OCI-LY7 (cell line): ENCODE measurements at regions not wholly inside any gene's neighbourhood (a gene's known extent, or its start where the extent isn't known, plus 50 kb on each side); places are given as distances from the start of the nearest gene placed in this dataset.
"Not testable (repeated sequence)": the region's sequence is repeated elsewhere in the genome, so short reads cannot be mapped to it uniquely, and the experiment has no call there.

Source experiments
- BruUV-seq: library from RNA; stranded (reverse); fragments of 400-500 nt; replicated peaks from 2 replicates; lab custom pipeline; 2021; lab: Mats Ljungman, UMichigan
- CTCF ChIA-PET: fragments of 300-600 bp; sonication (Branson Sonifier 250); formaldehyde crosslinking; loops from one replicate; lab custom pipeline; 2022; ENCODE audit warnings: antibody characterized with exemption; ENCODE audit not compliant: unreplicated experiment; lab: Charles Lee
- POLR2A ChIA-PET: fragments of 300-600 bp; sonication (Branson Sonifier 250); formaldehyde crosslinking; loops from one replicate; lab custom pipeline; 2022; ENCODE audit warnings: antibody characterized with exemption; lab: Charles Lee
- DNase-seq: peaks from one replicate; pipeline ENCODE4 v3.0.0-alpha.2; 2015; ENCODE audit warnings: low spot score
- H2AFZ ChIP-seq: fragments of 200-600 bp; sonication (generic), shearing (Covaris generic); 2 replicates; pipeline ENCODE4 v1.6.1; 2014; ENCODE audit warnings: mild to moderate bottlenecking, antibody characterized with exemption, low read length, moderate library complexity
- H3K27ac ChIP-seq: fragments of 200-600 bp; sonication (generic); 2 replicates; pipeline ENCODE4 v1.5.1; 2014; ENCODE audit warnings: mixed run types, low read depth, mild to moderate bottlenecking, moderate library complexity, low read length, inconsistent platforms; ENCODE audit not compliant: poor library complexity, severe bottlenecking
- H3K36me3 ChIP-seq: fragments of 200-600 bp; sonication (generic); 2 replicates; pipeline ENCODE4 v1.6.1; 2014; ENCODE audit warnings: mild to moderate bottlenecking, antibody characterized with exemption, low read length, moderate library complexity, mixed read lengths; ENCODE audit not compliant: insufficient read depth
- H3K4me1 ChIP-seq: fragments of 200-600 bp; sonication (generic); 2 replicates; pipeline ENCODE4 v1.5.1; 2014; ENCODE audit warnings: mild to moderate bottlenecking, low read length; ENCODE audit not compliant: insufficient read depth, poor library complexity, severe bottlenecking
- H3K4me2 ChIP-seq: fragments of 200-600 bp; sonication (generic); 2 replicates; pipeline ENCODE4 v1.6.1; 2014; ENCODE audit warnings: mild to moderate bottlenecking, low read length
- H3K4me3 ChIP-seq: fragments of 200-600 bp; sonication (generic); 2 replicates; pipeline ENCODE4 v1.5.1; 2014; ENCODE audit warnings: mild to moderate bottlenecking, low read depth, low read length; ENCODE audit not compliant: poor library complexity, severe bottlenecking
- H3K79me2 ChIP-seq: fragments of 200-600 bp; sonication (generic); 2 replicates; pipeline ENCODE4 v1.6.1; 2016; ENCODE audit warnings: low read depth, mild to moderate bottlenecking, low read length, moderate library complexity, mixed read lengths; ENCODE audit not compliant: insufficient read depth
- H3K9me2 ChIP-seq: fragments of 200-600 bp; sonication (generic); 2 replicates; pipeline ENCODE4 v1.6.1; 2016; ENCODE audit warnings: mild to moderate bottlenecking, low read length, mixed read lengths; ENCODE audit not compliant: insufficient read depth
- H3K9me3 ChIP-seq: fragments of 200-600 bp; sonication (generic); 2 replicates; pipeline ENCODE4 v1.6.1; 2014; ENCODE audit warnings: mild to moderate bottlenecking, mixed run types, low read length, mixed read lengths
- H4K20me1 ChIP-seq: fragments of 200-600 bp; sonication (generic); 2 replicates; pipeline ENCODE4 v1.6.1; 2014; ENCODE audit warnings: mild to moderate bottlenecking, antibody characterized with exemption, low read length, moderate library complexity, mixed read lengths; ENCODE audit not compliant: insufficient read depth
- EZH2phosphoT487 ChIP-seq: fragments of 200-600 bp; sonication (generic); IDR thresholded peaks from 2 replicates; pipeline ENCODE4 v1.6.1; 2018; ENCODE audit warnings: low read depth, borderline replicate concordance, mild to moderate bottlenecking, mixed run types, antibody characterized with exemption, low read length, moderate library complexity, mixed read lengths
- intact Hi-C: fragments of 100-400 bp; cut with micrococcal nuclease; formaldehyde crosslinking; loops from one replicate; pipeline ENCODE4 v1.10.0; 2022; ENCODE audit not compliant: unreplicated experiment
- TF ChIP-seq, protein P1 (sequence below): fragments of 200-600 bp; sonication (generic); conservative IDR thresholded peaks from 2 replicates; pipeline ENCODE4 v1.5.1; 2014; ENCODE audit warnings: mild to moderate bottlenecking, antibody characterized with exemption, low read length, moderate library complexity, mixed read lengths

GRCh38 chr13:61536433-61536832 lies 120.8 kb upstream of the PCDH20 start:
- H3K4me3 ChIP-seq, result no peak overlapping the region
- TF ChIP-seq, protein P1, sequence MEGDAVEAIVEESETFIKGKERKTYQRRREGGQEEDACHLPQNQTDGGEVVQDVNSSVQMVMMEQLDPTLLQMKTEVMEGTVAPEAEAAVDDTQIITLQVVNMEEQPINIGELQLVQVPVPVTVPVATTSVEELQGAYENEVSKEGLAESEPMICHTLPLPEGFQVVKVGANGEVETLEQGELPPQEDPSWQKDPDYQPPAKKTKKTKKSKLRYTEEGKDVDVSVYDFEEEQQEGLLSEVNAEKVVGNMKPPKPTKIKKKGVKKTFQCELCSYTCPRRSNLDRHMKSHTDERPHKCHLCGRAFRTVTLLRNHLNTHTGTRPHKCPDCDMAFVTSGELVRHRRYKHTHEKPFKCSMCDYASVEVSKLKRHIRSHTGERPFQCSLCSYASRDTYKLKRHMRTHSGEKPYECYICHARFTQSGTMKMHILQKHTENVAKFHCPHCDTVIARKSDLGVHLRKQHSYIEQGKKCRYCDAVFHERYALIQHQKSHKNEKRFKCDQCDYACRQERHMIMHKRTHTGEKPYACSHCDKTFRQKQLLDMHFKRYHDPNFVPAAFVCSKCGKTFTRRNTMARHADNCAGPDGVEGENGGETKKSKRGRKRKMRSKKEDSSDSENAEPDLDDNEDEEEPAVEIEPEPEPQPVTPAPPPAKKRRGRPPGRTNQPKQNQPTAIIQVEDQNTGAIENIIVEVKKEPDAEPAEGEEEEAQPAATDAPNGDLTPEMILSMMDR, result no peak
- TF ChIP-seq EZH2phosphoT487, result no peak
- no peaks in the 10 kb centered on the region for H3K9me3 ChIP-seq
- H3K79me2 ChIP-seq, result no peaks in the 10 kb centered on the region
- no TSS peak for BruUV-seq
- no peak overlapping the region for H3K27ac ChIP-seq
- CTCF ChIA-PET, result no interaction called here
- H2AFZ ChIP-seq, result no peak overlapping the region
- H3K4me2 ChIP-seq, result no peak overlapping the region
- H3K9me2 ChIP-seq, result no peaks in the 10 kb centered on the region
- H4K20me1 ChIP-seq, result no peaks in the 10 kb centered on the region
- POLR2A ChIA-PET, result no interaction called here
- DNase-seq, result no peak
- H3K4me1 ChIP-seq, result no peaks in the 10 kb centered on the region
- intact Hi-C loops, result no loop called here
- no peaks in the 10 kb centered on the region for H3K36me3 ChIP-seq

DNA sequence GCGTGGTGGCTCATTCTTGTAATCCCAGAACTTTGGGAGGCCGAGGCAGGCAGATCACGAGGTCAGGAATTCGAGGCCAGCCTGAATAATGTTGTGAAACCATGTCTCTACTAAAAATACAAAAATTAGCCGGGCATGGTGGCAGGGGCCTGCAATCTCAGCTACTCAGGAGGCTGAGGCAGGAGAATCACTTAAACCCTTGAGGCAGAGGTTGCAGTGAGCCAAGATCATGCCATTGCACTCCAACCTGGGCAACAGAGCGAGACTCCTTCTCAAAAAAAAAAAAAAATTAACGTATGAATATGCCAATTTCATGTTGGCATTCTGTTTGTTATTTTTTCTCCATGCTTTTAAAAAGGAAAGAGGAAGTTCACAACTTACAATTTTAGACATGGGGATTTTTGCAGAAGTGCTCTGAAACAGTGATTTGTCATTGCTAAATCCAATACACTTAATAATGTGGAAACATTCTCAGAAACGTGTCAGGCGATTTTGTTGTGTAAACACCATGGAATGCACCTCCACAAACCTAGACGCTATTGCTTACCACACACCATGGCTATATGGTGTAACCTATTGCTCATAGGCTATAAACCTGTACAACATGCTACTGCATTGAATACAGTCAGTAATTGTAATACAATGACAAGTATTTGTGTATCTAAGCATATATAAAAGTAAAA lies 115.9 kb upstream of the PCDH20 start:
- Histone ChIP-seq H3K4me1 (no peaks in the 10 kb centered on the region), H3K4me3 (no peak overlapping the region), H3K27ac (no peak overlapping the region), H4K20me1 (no peaks in the 10 kb centered on the region), H3K9me3 (no peaks in the 10 kb centered on the region), H3K9me2 (no peaks in the 10 kb centered on the region), H3K36me3 (no peaks in the 10 kb centered on the region), H2AFZ (no peak overlapping the region), H3K4me2 (no peak overlapping the region), H3K79me2 (no peaks in the 10 kb centered on the region)
- intact Hi-C loops, result no loop called here
- ChIA-PET CTCF (no interaction called here), POLR2A (no interaction called here)
- BruUV-seq, result no TSS peak
- TF ChIP-seq EZH2phosphoT487, result no peak
- TF ChIP-seq, protein P1, result no peak
- DNase-seq, result no peak

DNA sequence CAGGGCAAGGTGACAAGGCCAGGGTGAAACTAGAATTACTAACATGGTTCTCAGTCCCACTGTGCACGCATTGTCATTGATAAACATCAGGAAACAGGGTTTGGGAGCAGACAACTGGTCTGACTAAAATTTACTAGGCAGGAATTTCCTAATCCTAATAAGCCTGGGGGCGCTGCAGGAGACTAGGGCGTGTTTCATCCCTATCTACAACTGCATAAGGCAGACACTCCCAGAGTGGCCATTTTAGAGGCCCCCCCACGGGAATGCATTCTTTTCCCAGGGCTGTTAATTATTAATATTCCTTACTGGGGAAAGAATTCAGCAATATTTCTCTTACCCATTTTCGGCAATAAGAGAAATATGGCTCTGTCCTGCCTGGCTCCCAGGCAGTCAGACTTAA lies 103.6 kb upstream of the PCDH20 start:
- DNase-seq, H3K9me2 ChIP-seq, H3K4me2 ChIP-seq, H2AFZ ChIP-seq, H3K9me3 ChIP-seq, CTCF ChIA-PET, H3K4me1 ChIP-seq, BruUV-seq, H3K27ac ChIP-seq, intact Hi-C loops, H3K79me2 ChIP-seq, H4K20me1 ChIP-seq, H3K4me3 ChIP-seq, H3K36me3 ChIP-seq, POLR2A ChIA-PET: not testable (repeated sequence)
